Hepatocyte (in vitro differentiated cells): ENCODE measurements at regions not wholly inside any gene's neighbourhood (a gene's known extent, or its start where the extent isn't known, plus 50 kb on each side); places are given as distances from the start of the nearest gene placed in this dataset.

Source experiments
- DNase-seq: peaks from one replicate; pipeline ENCODE4 v3.0.0-alpha.2; 2016; ENCODE audit warnings: low spot score
- H2AFZ ChIP-seq: fragments of 200-600 bp; sonication (generic); 2 replicates; pipeline ENCODE4 v1.6.0; 2016; ENCODE audit warnings: antibody characterized with exemption, mild to moderate bottlenecking
- H3K27ac ChIP-seq: fragments of 200-600 bp; sonication (generic); 2 replicates; pipeline ENCODE4 v1.5.1; 2016; ENCODE audit warnings: mild to moderate bottlenecking
- H3K27me3 ChIP-seq: fragments of 200-600 bp; sonication (generic); 2 replicates; pipeline ENCODE4 v1.6.1; 2016
- H3K36me3 ChIP-seq: fragments of 200-600 bp; sonication (generic); replicated peaks from 2 replicates; pipeline ENCODE4 v1.5.1; 2016; ENCODE audit warnings: low read depth; ENCODE audit not compliant: insufficient read depth
- H3K4me1 ChIP-seq: fragments of 200-600 bp; sonication (generic); 2 replicates; pipeline ENCODE4 v1.5.1; 2016; ENCODE audit warnings: mild to moderate bottlenecking, moderate library complexity; ENCODE audit not compliant: insufficient read depth
- H3K4me2 ChIP-seq: fragments of 200-600 bp; sonication (generic); 2 replicates; pipeline ENCODE4 v1.6.0; 2016
- H3K4me3 ChIP-seq: fragments of 200-600 bp; sonication (generic); 2 replicates; pipeline ENCODE4 v1.5.1; 2016; ENCODE audit warnings: mild to moderate bottlenecking
- H3K79me2 ChIP-seq: fragments of 200-600 bp; sonication (generic); 2 replicates; pipeline ENCODE4 v1.6.0; 2017; ENCODE audit warnings: mild to moderate bottlenecking
- H3K9me2 ChIP-seq: fragments of 200-600 bp; sonication (generic); replicated peaks from 2 replicates; pipeline ENCODE4 v1.6.0; 2017; ENCODE audit warnings: mild to moderate bottlenecking; ENCODE audit not compliant: insufficient read depth
- H3K9me3 ChIP-seq: fragments of 200-600 bp; sonication (generic); 2 replicates; pipeline ENCODE4 v1.5.1; 2016; ENCODE audit warnings: low read depth, mild to moderate bottlenecking
- H4K20me1 ChIP-seq: fragments of 200-600 bp; sonication (generic); 2 replicates; pipeline ENCODE4 v1.6.0; 2016; ENCODE audit warnings: mild to moderate bottlenecking; ENCODE audit not compliant: insufficient read depth, poor library complexity, severe bottlenecking
- CTCF ChIP-seq: fragments of 200-600 bp; sonication (generic); IDR thresholded peaks from 2 replicates; pipeline ENCODE4 v1.5.1; 2016; ENCODE audit warnings: antibody characterized with exemption, mild to moderate bottlenecking; ENCODE audit not compliant: poor library complexity
- EZH2 ChIP-seq: fragments of 200-600 bp; sonication (generic); IDR thresholded peaks from 2 replicates; pipeline ENCODE4 v1.6.1; 2016; ENCODE audit warnings: antibody characterized with exemption, mild to moderate bottlenecking, borderline replicate concordance
- EZH2phosphoT487 ChIP-seq: fragments of 200-600 bp; sonication (generic); IDR thresholded peaks from one replicate; pipeline ENCODE4 v1.6.1; 2018; ENCODE audit warnings: antibody characterized with exemption, mild to moderate bottlenecking, low read depth, moderate library complexity; ENCODE audit not compliant: unreplicated experiment, severe bottlenecking
- WGBS: methylation state at CpG from one replicate; pipeline ENCODE4 v1.1.6; 2016; ENCODE audit warnings: low lambda C conversion rate; ENCODE audit errors: missing lambda C conversion rate; 5-methylcytosine and 5-hydroxymethylcytosine counted together

DNA sequence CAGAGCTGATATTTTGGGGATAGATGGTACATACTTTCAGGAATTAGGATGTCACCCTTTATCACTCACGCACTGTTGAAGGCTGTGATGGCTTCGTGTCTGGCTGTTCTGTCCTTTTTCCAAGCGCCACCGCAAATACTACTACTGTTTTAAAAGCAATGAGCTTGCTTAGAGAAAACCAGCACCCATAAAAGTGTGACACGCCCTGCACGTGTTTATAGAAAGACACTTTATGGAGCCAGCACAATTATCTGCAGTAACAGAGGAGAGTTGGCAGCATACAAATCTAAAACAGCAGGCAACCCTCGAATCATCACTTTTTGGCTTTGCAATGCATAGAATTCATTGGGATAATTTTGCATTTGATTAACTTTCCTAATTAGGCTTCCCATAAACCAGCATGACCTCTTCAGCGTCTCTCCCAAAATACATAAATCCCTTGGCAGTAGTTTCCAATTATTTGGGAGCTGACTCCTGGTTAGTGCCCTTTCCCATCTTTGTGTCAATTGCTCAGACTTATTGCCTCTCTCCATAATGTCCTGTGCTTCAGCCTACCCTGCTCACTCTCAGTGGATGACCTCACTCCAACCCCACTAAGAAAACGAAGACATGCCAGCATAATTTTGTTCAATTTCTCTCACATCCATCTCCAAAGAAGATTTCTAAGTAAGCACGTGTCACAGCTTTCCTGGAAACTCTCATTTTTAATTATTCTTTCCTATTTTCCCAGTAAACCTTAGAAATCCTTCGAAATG lies 118.7 kb upstream of the LARGE1 start:
- Histone ChIP-seq H3K4me3 (no peak overlapping the region), H3K9me2 (no peaks in the 10 kb centered on the region), H3K27ac (no peak overlapping the region), H3K4me2 (no peak overlapping the region), H3K36me3 (no peaks in the 10 kb centered on the region), H3K4me1 (no peaks in the 10 kb centered on the region), H2AFZ (no peak overlapping the region), H3K27me3 (no peaks in the 10 kb centered on the region), H3K79me2 (no peaks in the 10 kb centered on the region), H3K9me3 (no peaks in the 10 kb centered on the region), H4K20me1 (no peaks in the 10 kb centered on the region)
- TF ChIP-seq CTCF (no peak), EZH2 (no peak), EZH2phosphoT487 (no peak)
- DNase-seq = no peak
- WGBS = 77% methylated on average over 11 of the region's 11 CpGs

DNA sequence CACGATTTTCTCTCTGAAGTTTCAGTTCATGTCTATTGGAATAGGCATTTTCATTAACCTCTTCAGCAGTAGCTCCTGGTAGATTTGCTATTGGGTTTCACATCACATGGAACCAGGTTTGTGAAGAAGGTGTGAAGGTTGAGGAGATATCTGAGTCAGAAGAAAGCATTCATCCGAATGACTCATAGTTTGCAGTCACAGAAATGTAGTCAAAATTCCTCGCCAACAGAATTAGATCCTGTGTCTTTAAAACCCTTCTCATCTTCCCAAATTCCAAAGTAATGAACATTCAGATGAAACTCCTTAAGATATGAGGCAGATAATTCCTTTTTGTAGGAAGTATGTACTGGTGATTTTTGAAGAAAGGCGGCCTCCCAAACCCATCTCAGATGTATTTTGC lies 125.0 kb upstream of the LARGE1 start:
- Histone ChIP-seq H3K4me1 (no peaks in the 10 kb centered on the region), H2AFZ (no peak overlapping the region), H3K9me2 (no peaks in the 10 kb centered on the region), H3K9me3 (no peaks in the 10 kb centered on the region), H3K79me2 (no peaks in the 10 kb centered on the region), H4K20me1 (no peaks in the 10 kb centered on the region), H3K27ac (no peak overlapping the region), H3K4me2 (no peak overlapping the region), H3K4me3 (no peak overlapping the region), H3K36me3 (no peaks in the 10 kb centered on the region), H3K27me3 (peaks cover 6% of the 10 kb centered on the region)
- DNase-seq = no peak
- 81% methylated on average over 4 of the region's 4 CpGs for WGBS
- TF ChIP-seq CTCF (no peak), EZH2 (no peak)

DNA sequence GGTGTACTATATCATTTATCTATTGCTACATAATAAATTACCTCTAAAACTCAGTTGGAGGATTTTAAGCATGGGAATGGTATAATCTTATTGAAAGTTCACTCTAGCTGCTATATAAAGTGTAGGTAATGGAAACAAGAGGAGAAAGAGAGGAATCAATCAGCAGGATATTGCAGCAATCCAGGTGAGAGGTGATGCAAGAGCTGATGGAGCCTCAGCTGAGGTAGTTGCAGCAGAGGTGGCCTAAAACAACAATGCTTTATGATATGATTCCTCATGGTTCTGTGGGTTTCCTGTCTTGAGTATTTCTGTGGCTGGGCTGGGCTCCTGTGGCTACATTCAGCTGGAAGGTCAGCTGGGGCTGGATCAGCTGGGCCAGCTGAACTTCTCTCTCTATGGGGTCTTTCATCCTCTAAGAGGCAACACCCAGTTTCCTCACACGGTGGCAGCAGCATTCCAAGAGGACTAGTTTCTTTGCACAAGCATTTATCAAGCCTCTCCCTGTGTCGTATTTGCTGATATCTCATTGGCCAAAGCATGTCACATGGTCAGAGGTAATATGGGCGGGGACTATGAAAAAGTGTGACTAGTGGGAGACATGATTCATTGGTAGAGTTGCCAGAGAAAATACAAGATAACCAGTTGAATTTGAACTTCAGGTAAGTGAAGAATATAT lies 135.4 kb upstream of the LARGE1 start:
- 36% methylated on average over 3 of the region's 3 CpGs for WGBS

More for the DNA sequence above, 135.4 kb upstream of the LARGE1 start:
- no peaks in the 10 kb centered on the region for H3K4me1 ChIP-seq
- peak; percentile 62 for DNase-seq
- no peaks in the 10 kb centered on the region for H3K36me3 ChIP-seq
- no peaks in the 10 kb centered on the region for H4K20me1 ChIP-seq
- no peak overlapping the region for H3K4me2 ChIP-seq
- TF ChIP-seq CTCF (peak; percentile 46), EZH2 (no peak), EZH2phosphoT487 (no peak)
- H3K9me2 ChIP-seq = no peaks in the 10 kb centered on the region
- H3K9me3 ChIP-seq = no peaks in the 10 kb centered on the region
- H3K79me2 ChIP-seq = no peaks in the 10 kb centered on the region
- H2AFZ ChIP-seq = no peak overlapping the region
- H3K27ac ChIP-seq = no peak overlapping the region
- H3K27me3 ChIP-seq = peaks cover 16% of the 10 kb centered on the region
- H3K4me3 ChIP-seq = no peak overlapping the region
